GM23248 (cell line): ENCODE measurements at regions not wholly inside any gene's neighbourhood (a gene's known extent, or its start where the extent isn't known, plus 50 kb on each side); places are given as distances from the start of the nearest gene placed in this dataset.

Experiments used
- DNase-seq: peaks from one replicate; pipeline ENCODE4 v3.0.0-alpha.2; 2015
- H2AFZ ChIP-seq: fragments of 200-600 bp; sonication (generic); 2 replicates; pipeline ENCODE4 v1.6.1; 2016; ENCODE audit warnings: antibody characterized with exemption
- H3F3A ChIP-seq: fragments of 200-600 bp; sonication (generic); 2 replicates; pipeline ENCODE4 v1.6.1; 2016; ENCODE audit warnings: mild to moderate bottlenecking, antibody characterized with exemption, mixed run types; ENCODE audit not compliant: insufficient read depth
- H3K27ac ChIP-seq: fragments of 200-600 bp; sonication (generic); 2 replicates; pipeline ENCODE4 v1.5.1; 2016; ENCODE audit warnings: mild to moderate bottlenecking
- H3K27me3 ChIP-seq: fragments of 200-600 bp; sonication (generic); replicated peaks from 2 replicates; pipeline ENCODE4 v1.6.1; 2016; ENCODE audit warnings: mild to moderate bottlenecking; ENCODE audit not compliant: insufficient read depth
- H3K36me3 ChIP-seq: fragments of 200-600 bp; sonication (generic); 2 replicates; pipeline ENCODE4 v1.6.1; 2016; ENCODE audit warnings: low read depth, mild to moderate bottlenecking
- H3K4me1 ChIP-seq: fragments of 200-600 bp; sonication (generic); 2 replicates; pipeline ENCODE4 v1.6.1; 2016; ENCODE audit warnings: mild to moderate bottlenecking; ENCODE audit not compliant: insufficient read depth
- H3K4me2 ChIP-seq: fragments of 200-600 bp; sonication (generic); one replicate; pipeline ENCODE4 v1.6.1; 2016; ENCODE audit warnings: mild to moderate bottlenecking; ENCODE audit not compliant: unreplicated experiment
- H3K4me3 ChIP-seq: fragments of 200-600 bp; sonication (generic); 2 replicates; pipeline ENCODE4 v1.5.1; 2016; ENCODE audit warnings: mild to moderate bottlenecking
- H3K79me2 ChIP-seq: fragments of 200-600 bp; sonication (generic); 2 replicates; pipeline ENCODE4 v1.6.1; 2016; ENCODE audit warnings: mild to moderate bottlenecking; ENCODE audit not compliant: insufficient read depth
- H3K9ac ChIP-seq: fragments of 200-600 bp; sonication (generic); 2 replicates; pipeline ENCODE4 v1.6.1; 2016; ENCODE audit warnings: mild to moderate bottlenecking
- H3K9me2 ChIP-seq: fragments of 200-600 bp; sonication (generic); 2 replicates; pipeline ENCODE4 v1.6.1; 2016; ENCODE audit warnings: mixed run types, mild to moderate bottlenecking, moderate library complexity; ENCODE audit not compliant: insufficient read depth
- H3K9me3 ChIP-seq: fragments of 200-600 bp; sonication (generic); one replicate; pipeline ENCODE4 v1.6.1; 2017; ENCODE audit warnings: low read depth
- H4K20me1 ChIP-seq: fragments of 200-600 bp; sonication (generic); 2 replicates; pipeline ENCODE4 v1.6.0; 2016; ENCODE audit not compliant: insufficient read depth
- EZH2 ChIP-seq: fragments of 200-600 bp; sonication (generic); IDR thresholded peaks from 2 replicates; pipeline ENCODE4 v1.6.1; 2018; ENCODE audit warnings: antibody characterized with exemption, mild to moderate bottlenecking; ENCODE audit not compliant: insufficient read depth, poor library complexity, severe bottlenecking
- EZH2phosphoT487 ChIP-seq: fragments of 200-600 bp; sonication (generic); IDR thresholded peaks from 2 replicates; pipeline ENCODE4 v1.6.1; 2018; ENCODE audit warnings: antibody characterized with exemption, moderate library complexity, mild to moderate bottlenecking, low read depth; ENCODE audit not compliant: insufficient read depth
- WGBS, 2 experiments: methylation state at CpG; one replicate each; pipeline ENCODE4 v1.1.6; 2015 to 2017; ENCODE audit warnings: low lambda C conversion rate in 2 of 2, low coverage in 1 of 2; ENCODE audit errors: missing lambda C conversion rate in 2 of 2; 5-methylcytosine and 5-hydroxymethylcytosine counted together
- in situ Hi-C: fragments of 300-500 bp; cut with MboI; formaldehyde crosslinking; loops from 2 replicates; pipeline ENCODE4 v1.15.0; 2020

DNA sequence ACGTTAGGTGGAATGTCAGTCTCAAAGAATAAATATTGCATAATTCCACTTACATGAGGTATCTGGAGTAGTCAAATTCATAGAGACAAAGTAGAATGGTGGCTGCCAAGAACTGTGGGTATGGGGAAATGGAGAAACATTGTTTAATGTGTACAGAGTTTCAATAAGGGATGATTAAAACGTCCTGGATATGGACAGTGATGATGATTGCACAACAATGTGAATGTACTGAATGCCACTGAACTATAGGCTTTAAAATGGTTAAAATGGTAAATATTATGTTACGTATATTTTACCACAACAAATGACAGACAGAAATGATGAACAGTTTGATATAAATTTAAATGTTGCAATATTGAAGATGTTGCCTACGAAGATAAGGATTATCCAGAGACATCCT is 602.0 kb upstream of the PKDCC start:
- H3K4me1 ChIP-seq = no peaks in the 10 kb centered on the region
- no peak overlapping the region for H3K4me2 ChIP-seq
- no peak overlapping the region for H3K9ac ChIP-seq
- no peaks in the 10 kb centered on the region for H3K9me2 ChIP-seq
- no peak overlapping the region for H2AFZ ChIP-seq
- no peaks in the 10 kb centered on the region for H3F3A ChIP-seq
- no peaks in the 10 kb centered on the region for H3K79me2 ChIP-seq
- H3K27ac ChIP-seq = no peak overlapping the region
- H3K9me3 ChIP-seq = no peaks in the 10 kb centered on the region
- no peak overlapping the region for H3K4me3 ChIP-seq
- H3K27me3 ChIP-seq = no peaks in the 10 kb centered on the region
- no peaks in the 10 kb centered on the region for H3K36me3 ChIP-seq
- DNase-seq = no peak
- 17% methylated on average over 4 of the region's 4 CpGs for WGBS, 2 experiments
- in situ Hi-C loops = no loop called here
- no peak for TF ChIP-seq EZH2
- TF ChIP-seq EZH2phosphoT487 = no peak
- H4K20me1 ChIP-seq = no peaks in the 10 kb centered on the region

DNA sequence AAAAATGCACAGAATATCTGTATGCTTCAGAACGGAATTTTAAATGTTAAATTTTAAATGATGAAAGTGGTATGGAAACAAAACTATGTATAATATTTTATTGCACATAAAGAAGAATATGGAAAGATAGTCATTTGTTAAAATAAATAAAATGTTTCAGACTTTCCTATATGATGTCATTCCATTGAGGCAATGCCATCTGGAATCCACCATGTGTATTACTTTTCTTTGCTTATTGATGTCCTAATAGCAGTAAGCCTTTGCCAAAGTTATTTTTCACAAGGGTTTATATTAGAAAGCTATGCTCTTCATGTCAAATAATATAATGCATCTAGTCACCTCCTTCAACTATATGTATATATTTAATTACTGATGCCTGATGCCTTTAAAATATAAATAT is 601.6 kb upstream of the PKDCC start:
- no peaks in the 10 kb centered on the region for H3K4me1 ChIP-seq
- H3K9ac ChIP-seq = no peak overlapping the region
- no peaks in the 10 kb centered on the region for H3K9me2 ChIP-seq
- no peak overlapping the region for H3K4me3 ChIP-seq
- in situ Hi-C loops = no loop called here
- no peak overlapping the region for H3K27ac ChIP-seq
- no peaks in the 10 kb centered on the region for H3K36me3 ChIP-seq
- DNase-seq = no peak
- H3K9me3 ChIP-seq = no peaks in the 10 kb centered on the region
- 0 to 4% methylated on average over 1 of the region's 1 CpG for WGBS, 2 experiments
- no peaks in the 10 kb centered on the region for H3K79me2 ChIP-seq
- H2AFZ ChIP-seq = no peak overlapping the region
- no peaks in the 10 kb centered on the region for H3K27me3 ChIP-seq
- no peaks in the 10 kb centered on the region for H3F3A ChIP-seq
- H4K20me1 ChIP-seq = no peaks in the 10 kb centered on the region
- no peak for TF ChIP-seq EZH2
- TF ChIP-seq EZH2phosphoT487 = no peak
- no peak overlapping the region for H3K4me2 ChIP-seq

DNA sequence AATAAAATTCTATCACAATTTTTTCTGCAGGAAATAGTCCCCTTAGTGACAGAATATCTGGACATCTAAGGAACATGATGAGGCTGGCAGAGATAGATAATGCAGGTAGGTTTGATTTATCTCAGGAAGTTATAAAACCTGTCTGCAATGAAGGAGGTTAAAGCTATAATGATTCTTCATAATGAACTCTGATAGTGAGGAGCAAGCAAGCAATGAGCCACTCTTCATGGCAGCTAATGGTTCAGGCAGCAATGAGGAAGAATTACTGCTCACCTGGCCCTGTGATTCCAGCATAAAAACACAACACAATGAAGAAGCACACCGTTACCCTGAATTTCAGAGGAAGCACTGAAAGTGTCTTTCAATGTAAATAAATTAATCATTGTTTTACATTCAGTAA is 599.6 kb upstream of the PKDCC start:
- WGBS, 2 experiments = 10 to 12% methylated on average over 1 of the region's 1 CpG
- Histone ChIP-seq H3K9ac (no peak overlapping the region), H3K4me1 (no peaks in the 10 kb centered on the region)

DNA sequence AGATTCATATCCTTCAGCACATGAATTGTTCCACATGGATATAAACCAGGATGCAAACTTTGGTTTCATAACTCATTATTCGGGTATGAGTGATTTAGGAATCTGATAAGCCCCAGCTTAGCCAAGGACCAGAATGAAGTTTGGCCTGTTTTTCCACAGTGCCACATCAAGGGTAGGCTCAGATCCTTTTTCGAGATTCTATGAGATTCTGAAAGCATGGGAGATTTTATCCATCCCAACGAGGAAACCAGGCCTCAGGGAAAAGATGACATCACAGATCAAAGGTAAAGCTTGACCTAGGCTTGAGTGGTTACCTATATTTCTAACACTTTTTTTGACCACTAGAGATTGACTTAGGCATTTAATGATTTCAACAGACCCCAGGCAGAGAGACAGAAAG is 590.8 kb upstream of the PKDCC start:
- no peaks in the 10 kb centered on the region for H3K4me1 ChIP-seq
- H3K9ac ChIP-seq = no peak overlapping the region
- no peak for TF ChIP-seq EZH2phosphoT487
- TF ChIP-seq EZH2 = no peak
- H3K4me2 ChIP-seq = no peak overlapping the region
- no peaks in the 10 kb centered on the region for H4K20me1 ChIP-seq
- WGBS, 2 experiments = 21 to 22% methylated on average over 3 of the region's 3 CpGs
- H3K79me2 ChIP-seq = no peaks in the 10 kb centered on the region
- no peaks in the 10 kb centered on the region for H3K9me3 ChIP-seq
- H2AFZ ChIP-seq = no peak overlapping the region
- no peaks in the 10 kb centered on the region for H3K27me3 ChIP-seq
- no peak for DNase-seq
- in situ Hi-C loops = no loop called here
- no peak overlapping the region for H3K4me3 ChIP-seq
- H3F3A ChIP-seq = no peaks in the 10 kb centered on the region
- no peaks in the 10 kb centered on the region for H3K36me3 ChIP-seq
- H3K9me2 ChIP-seq = no peaks in the 10 kb centered on the region
- H3K27ac ChIP-seq = no peak overlapping the region

More for the DNA sequence above, 599.6 kb upstream of the PKDCC start:
- DNase-seq = no peak
- no peak overlapping the region for H3K4me3 ChIP-seq
- H3K27me3 ChIP-seq = no peaks in the 10 kb centered on the region
- H4K20me1 ChIP-seq = no peaks in the 10 kb centered on the region
- H3F3A ChIP-seq = no peaks in the 10 kb centered on the region
- H3K79me2 ChIP-seq = no peaks in the 10 kb centered on the region
- H3K36me3 ChIP-seq = no peaks in the 10 kb centered on the region
- in situ Hi-C loops = no loop called here
- no peak for TF ChIP-seq EZH2phosphoT487
- no peak for TF ChIP-seq EZH2
- no peak overlapping the region for H3K4me2 ChIP-seq
- H3K27ac ChIP-seq = no peak overlapping the region
- H3K9me3 ChIP-seq = no peaks in the 10 kb centered on the region
- no peak overlapping the region for H2AFZ ChIP-seq
- no peaks in the 10 kb centered on the region for H3K9me2 ChIP-seq

DNA sequence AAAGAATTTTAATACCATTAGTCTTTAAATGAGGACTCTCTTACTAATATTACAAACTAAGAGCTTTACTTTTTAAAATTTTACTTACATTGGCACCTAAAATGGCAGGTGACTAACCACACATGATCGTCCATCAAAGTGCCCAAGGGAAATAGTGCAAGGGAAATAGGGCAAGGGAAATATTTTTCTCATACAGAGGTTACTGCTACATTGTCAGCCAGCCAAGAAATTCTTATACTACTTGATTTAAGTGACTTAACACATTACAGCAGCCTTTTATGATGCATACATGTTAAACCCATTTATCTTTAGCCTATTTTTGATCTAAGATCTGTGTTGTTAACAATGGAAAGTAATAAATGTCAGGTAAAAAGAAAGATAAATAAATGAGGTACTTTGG is 587.2 kb upstream of the PKDCC start:
- 8 to 14% methylated on average over 1 of the region's 1 CpG for WGBS, 2 experiments
- in situ Hi-C loops = no loop called here
- Histone ChIP-seq H3K4me2 (no peak overlapping the region), H3K9me2 (no peaks in the 10 kb centered on the region), H4K20me1 (no peaks in the 10 kb centered on the region), H3K79me2 (no peaks in the 10 kb centered on the region), H3F3A (no peaks in the 10 kb centered on the region), H3K27me3 (no peaks in the 10 kb centered on the region), H3K36me3 (no peaks in the 10 kb centered on the region), H3K9ac (no peak overlapping the region), H3K27ac (no peak overlapping the region), H3K4me3 (no peak overlapping the region), H3K9me3 (no peaks in the 10 kb centered on the region), H2AFZ (no peak overlapping the region), H3K4me1 (no peaks in the 10 kb centered on the region)
- no peak for DNase-seq
- TF ChIP-seq EZH2 (no peak), EZH2phosphoT487 (no peak)
